Neural cell (in vitro differentiated cells): ENCODE measurements at regions not wholly inside any gene's neighbourhood (a gene's known extent, or its start where the extent isn't known, plus 50 kb on each side); places are given as distances from the start of the nearest gene placed in this dataset.

Source experiments
- EZH2 ChIP-seq: fragments of 200-600, 300-800 bp; shearing (Covaris generic), sonication (generic); IDR thresholded peaks from 2 replicates; pipeline ENCODE4 v1.6.1; 2014; ENCODE audit warnings: antibody characterized with exemption, low read length, borderline replicate concordance, mild to moderate bottlenecking; ENCODE audit not compliant: insufficient read depth, poor library complexity, severe bottlenecking
- MXI1 ChIP-seq: fragments of 450-650 bp; conservative IDR thresholded peaks from 2 replicates; pipeline ENCODE4 v1.6.1; 2014; ENCODE audit warnings: antibody characterized with exemption, mild to moderate bottlenecking; ENCODE audit not compliant: poor library complexity, severe bottlenecking
- POLR2AphosphoS5 ChIP-seq: IDR thresholded peaks from 2 replicates; pipeline ENCODE4 v1.6.1; 2012
- RAD21 ChIP-seq: fragments of 450-650 bp; conservative IDR thresholded peaks from 2 replicates; pipeline ENCODE4 v1.6.1; 2014; ENCODE audit warnings: antibody characterized with exemption, mild to moderate bottlenecking, moderate library complexity
- SMC3 ChIP-seq: fragments of 450-650 bp; conservative IDR thresholded peaks from 2 replicates; pipeline ENCODE4 v1.6.1; 2014; ENCODE audit warnings: antibody characterized with exemption, mild to moderate bottlenecking, moderate library complexity; ENCODE audit not compliant: poor library complexity
- TF ChIP-seq, protein P1 (sequence below): fragments of 450-650 bp; IDR thresholded peaks from 2 replicates; pipeline ENCODE4 v1.5.1; 2014; ENCODE audit warnings: antibody characterized with exemption, mild to moderate bottlenecking, moderate library complexity; ENCODE audit not compliant: poor library complexity, severe bottlenecking
- TF ChIP-seq, protein P2 (sequence below): IDR thresholded peaks from 2 replicates; pipeline ENCODE4 v1.6.1; 2012; ENCODE audit warnings: borderline replicate concordance

DNA sequence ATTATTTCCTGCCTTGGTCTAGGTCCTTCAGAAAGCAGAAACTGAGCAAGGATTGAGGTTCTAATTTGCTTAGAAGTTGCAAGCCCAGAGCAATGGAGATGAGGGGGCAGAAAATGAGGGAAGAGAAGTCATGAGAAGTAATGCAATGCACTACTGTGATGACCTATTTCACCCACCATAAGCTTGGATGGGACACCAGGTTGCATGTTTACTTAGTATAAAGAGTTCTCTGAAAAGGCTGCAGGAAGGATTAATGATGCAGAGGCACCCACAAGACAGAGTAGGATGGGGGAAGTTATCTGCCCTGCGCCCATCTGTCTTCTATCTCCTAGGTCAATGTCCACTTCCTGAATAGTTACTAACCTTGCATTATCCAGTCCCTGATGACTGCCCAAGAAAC lies 84.8 kb upstream of the SNRK start:
- TF ChIP-seq EZH2 (no peak), RAD21 (no peak), SMC3 (no peak), POLR2AphosphoS5 (no peak), MXI1 (no peak)
- TF ChIP-seq, protein P1, sequence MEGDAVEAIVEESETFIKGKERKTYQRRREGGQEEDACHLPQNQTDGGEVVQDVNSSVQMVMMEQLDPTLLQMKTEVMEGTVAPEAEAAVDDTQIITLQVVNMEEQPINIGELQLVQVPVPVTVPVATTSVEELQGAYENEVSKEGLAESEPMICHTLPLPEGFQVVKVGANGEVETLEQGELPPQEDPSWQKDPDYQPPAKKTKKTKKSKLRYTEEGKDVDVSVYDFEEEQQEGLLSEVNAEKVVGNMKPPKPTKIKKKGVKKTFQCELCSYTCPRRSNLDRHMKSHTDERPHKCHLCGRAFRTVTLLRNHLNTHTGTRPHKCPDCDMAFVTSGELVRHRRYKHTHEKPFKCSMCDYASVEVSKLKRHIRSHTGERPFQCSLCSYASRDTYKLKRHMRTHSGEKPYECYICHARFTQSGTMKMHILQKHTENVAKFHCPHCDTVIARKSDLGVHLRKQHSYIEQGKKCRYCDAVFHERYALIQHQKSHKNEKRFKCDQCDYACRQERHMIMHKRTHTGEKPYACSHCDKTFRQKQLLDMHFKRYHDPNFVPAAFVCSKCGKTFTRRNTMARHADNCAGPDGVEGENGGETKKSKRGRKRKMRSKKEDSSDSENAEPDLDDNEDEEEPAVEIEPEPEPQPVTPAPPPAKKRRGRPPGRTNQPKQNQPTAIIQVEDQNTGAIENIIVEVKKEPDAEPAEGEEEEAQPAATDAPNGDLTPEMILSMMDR: no peak
- TF ChIP-seq, protein P2, sequence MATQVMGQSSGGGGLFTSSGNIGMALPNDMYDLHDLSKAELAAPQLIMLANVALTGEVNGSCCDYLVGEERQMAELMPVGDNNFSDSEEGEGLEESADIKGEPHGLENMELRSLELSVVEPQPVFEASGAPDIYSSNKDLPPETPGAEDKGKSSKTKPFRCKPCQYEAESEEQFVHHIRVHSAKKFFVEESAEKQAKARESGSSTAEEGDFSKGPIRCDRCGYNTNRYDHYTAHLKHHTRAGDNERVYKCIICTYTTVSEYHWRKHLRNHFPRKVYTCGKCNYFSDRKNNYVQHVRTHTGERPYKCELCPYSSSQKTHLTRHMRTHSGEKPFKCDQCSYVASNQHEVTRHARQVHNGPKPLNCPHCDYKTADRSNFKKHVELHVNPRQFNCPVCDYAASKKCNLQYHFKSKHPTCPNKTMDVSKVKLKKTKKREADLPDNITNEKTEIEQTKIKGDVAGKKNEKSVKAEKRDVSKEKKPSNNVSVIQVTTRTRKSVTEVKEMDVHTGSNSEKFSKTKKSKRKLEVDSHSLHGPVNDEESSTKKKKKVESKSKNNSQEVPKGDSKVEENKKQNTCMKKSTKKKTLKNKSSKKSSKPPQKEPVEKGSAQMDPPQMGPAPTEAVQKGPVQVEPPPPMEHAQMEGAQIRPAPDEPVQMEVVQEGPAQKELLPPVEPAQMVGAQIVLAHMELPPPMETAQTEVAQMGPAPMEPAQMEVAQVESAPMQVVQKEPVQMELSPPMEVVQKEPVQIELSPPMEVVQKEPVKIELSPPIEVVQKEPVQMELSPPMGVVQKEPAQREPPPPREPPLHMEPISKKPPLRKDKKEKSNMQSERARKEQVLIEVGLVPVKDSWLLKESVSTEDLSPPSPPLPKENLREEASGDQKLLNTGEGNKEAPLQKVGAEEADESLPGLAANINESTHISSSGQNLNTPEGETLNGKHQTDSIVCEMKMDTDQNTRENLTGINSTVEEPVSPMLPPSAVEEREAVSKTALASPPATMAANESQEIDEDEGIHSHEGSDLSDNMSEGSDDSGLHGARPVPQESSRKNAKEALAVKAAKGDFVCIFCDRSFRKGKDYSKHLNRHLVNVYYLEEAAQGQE: no peak
